KMS-11 (cell line): ENCODE measurements at regions not wholly inside any gene's neighbourhood (a gene's known extent, or its start where the extent isn't known, plus 50 kb on each side); places are given as distances from the start of the nearest gene placed in this dataset.

Experiments used
- H2AFZ ChIP-seq: fragments of 200-600 bp; sonication (generic); 2 replicates; pipeline ENCODE4 v1.6.1; 2016; ENCODE audit warnings: antibody characterized with exemption, mixed run types, low read depth
- H3K27ac ChIP-seq: fragments of 200-600 bp; sonication (generic); 2 replicates; pipeline ENCODE4 v1.6.1; 2016; ENCODE audit warnings: mild to moderate bottlenecking, mixed run types
- H3K27me3 ChIP-seq: fragments of 200-600 bp; sonication (generic); 2 replicates; pipeline ENCODE4 v1.6.1; 2017; ENCODE audit warnings: mild to moderate bottlenecking, low read depth, mixed run types, moderate library complexity; ENCODE audit not compliant: insufficient read depth
- H3K36me3 ChIP-seq: fragments of 200-600 bp; sonication (generic); 2 replicates; pipeline ENCODE4 v1.6.1; 2017; ENCODE audit warnings: mild to moderate bottlenecking, mixed run types; ENCODE audit not compliant: insufficient read depth
- H3K4me1 ChIP-seq: fragments of 200-600 bp; sonication (generic); 2 replicates; pipeline ENCODE4 v1.6.1; 2016; ENCODE audit warnings: mild to moderate bottlenecking, low read depth, mixed run types; ENCODE audit not compliant: poor library complexity, severe bottlenecking
- H3K4me2 ChIP-seq: fragments of 200-600 bp; sonication (generic); 2 replicates; pipeline ENCODE4 v1.7.0; 2016; ENCODE audit warnings: mild to moderate bottlenecking, mixed run types
- H3K4me3 ChIP-seq: fragments of 200-600 bp; sonication (generic); IDR thresholded peaks from 2 replicates; pipeline ENCODE4 v1.6.1; 2017; ENCODE audit warnings: low read depth, low read length, mixed read lengths; ENCODE audit not compliant: insufficient read depth
- H3K79me2 ChIP-seq: fragments of 200-600 bp; sonication (generic); 2 replicates; pipeline ENCODE4 v1.6.1; 2016; ENCODE audit warnings: low read depth, mixed run types; ENCODE audit not compliant: insufficient read depth
- H3K9ac ChIP-seq: fragments of 200-600 bp; sonication (generic); 2 replicates; pipeline ENCODE4 v1.6.1; 2016; ENCODE audit warnings: mild to moderate bottlenecking, mixed run types
- H4K20me1 ChIP-seq: fragments of 200-600 bp; sonication (generic); 2 replicates; pipeline ENCODE4 v1.6.1; 2016; ENCODE audit warnings: mild to moderate bottlenecking, mixed run types; ENCODE audit not compliant: insufficient read depth
- CTCF ChIP-seq: fragments of 200-600 bp; sonication (generic); conservative IDR thresholded peaks from 2 replicates; pipeline ENCODE4 v1.6.1; 2017; ENCODE audit warnings: low read depth, mild to moderate bottlenecking, antibody characterized with exemption, low read length, moderate library complexity, mixed read lengths

GRCh38 chr6:137761072-137761471 is 106.0 kb upstream of the TNFAIP3 start:
- Histone ChIP-seq H3K27ac (no peak overlapping the region), H3K36me3 (no peaks in the 10 kb centered on the region), H4K20me1 (no peaks in the 10 kb centered on the region), H2AFZ (no peak overlapping the region), H3K27me3 (no peaks in the 10 kb centered on the region), H3K4me1 (no peaks in the 10 kb centered on the region), H3K79me2 (no peaks in the 10 kb centered on the region), H3K4me3 (no peak overlapping the region), H3K9ac (no peak overlapping the region), H3K4me2 (no peak overlapping the region)
- no peak for TF ChIP-seq CTCF

- no peaks in the 10 kb centered on the region for H4K20me1 ChIP-seq
- no peaks in the 10 kb centered on the region for H3K79me2 ChIP-seq
- H3K4me2 ChIP-seq, result no peak overlapping the region
- H3K4me3 ChIP-seq, result no peak overlapping the region
- no peak overlapping the region for H3K9ac ChIP-seq
- no peak overlapping the region for H2AFZ ChIP-seq
- H3K27me3 ChIP-seq, result no peaks in the 10 kb centered on the region
- no peaks in the 10 kb centered on the region for H3K36me3 ChIP-seq
- no peaks in the 10 kb centered on the region for H3K4me1 ChIP-seq
- TF ChIP-seq CTCF, result no peak
- no peak overlapping the region for H3K27ac ChIP-seq
Measured at GRCh38 chr6:137761487-137761886, 105.6 kb upstream of the TNFAIP3 start.

GRCh38 chr6:137762168-137763090 is 104.6 kb upstream of the TNFAIP3 start:
- no peaks in the 10 kb centered on the region for H3K79me2 ChIP-seq
- no peak for TF ChIP-seq CTCF
- H3K4me3 ChIP-seq, result no peak overlapping the region
- no peak overlapping the region for H3K9ac ChIP-seq
- H3K4me2 ChIP-seq, result no peak overlapping the region
- H2AFZ ChIP-seq, result no peak overlapping the region
- H4K20me1 ChIP-seq, result no peaks in the 10 kb centered on the region
- H3K36me3 ChIP-seq, result no peaks in the 10 kb centered on the region
- H3K4me1 ChIP-seq, result no peaks in the 10 kb centered on the region
- H3K27me3 ChIP-seq, result no peaks in the 10 kb centered on the region
- no peak overlapping the region for H3K27ac ChIP-seq

GRCh38 chr6:137763436-137763835 is 103.6 kb upstream of the TNFAIP3 start:
- no peak overlapping the region for H3K27ac ChIP-seq
- H3K9ac ChIP-seq, result no peak overlapping the region
- H3K79me2 ChIP-seq, result no peaks in the 10 kb centered on the region
- H3K4me3 ChIP-seq, result no peak overlapping the region
- H3K36me3 ChIP-seq, result no peaks in the 10 kb centered on the region
- H3K4me1 ChIP-seq, result no peaks in the 10 kb centered on the region
- no peak overlapping the region for H3K4me2 ChIP-seq
- no peak overlapping the region for H2AFZ ChIP-seq
- H3K27me3 ChIP-seq, result no peaks in the 10 kb centered on the region
- no peaks in the 10 kb centered on the region for H4K20me1 ChIP-seq
- TF ChIP-seq CTCF, result no peak
